GM10266 (cell line): ENCODE measurements at regions not wholly inside any gene's neighbourhood (a gene's known extent, or its start where the extent isn't known, plus 50 kb on each side); places are given as distances from the start of the nearest gene placed in this dataset.

Experiments used
- DNase-seq: peaks from one replicate; pipeline ENCODE4 v3.0.0; 2012; ENCODE audit errors: extremely low spot score
- TF ChIP-seq, protein P1 (sequence below): IDR thresholded peaks from 2 replicates; pipeline ENCODE4 v1.5.1; 2012; ENCODE audit warnings: mild to moderate bottlenecking, low read depth; ENCODE audit not compliant: control insufficient read depth, insufficient read depth; ENCODE audit errors: missing control alignments

DNA sequence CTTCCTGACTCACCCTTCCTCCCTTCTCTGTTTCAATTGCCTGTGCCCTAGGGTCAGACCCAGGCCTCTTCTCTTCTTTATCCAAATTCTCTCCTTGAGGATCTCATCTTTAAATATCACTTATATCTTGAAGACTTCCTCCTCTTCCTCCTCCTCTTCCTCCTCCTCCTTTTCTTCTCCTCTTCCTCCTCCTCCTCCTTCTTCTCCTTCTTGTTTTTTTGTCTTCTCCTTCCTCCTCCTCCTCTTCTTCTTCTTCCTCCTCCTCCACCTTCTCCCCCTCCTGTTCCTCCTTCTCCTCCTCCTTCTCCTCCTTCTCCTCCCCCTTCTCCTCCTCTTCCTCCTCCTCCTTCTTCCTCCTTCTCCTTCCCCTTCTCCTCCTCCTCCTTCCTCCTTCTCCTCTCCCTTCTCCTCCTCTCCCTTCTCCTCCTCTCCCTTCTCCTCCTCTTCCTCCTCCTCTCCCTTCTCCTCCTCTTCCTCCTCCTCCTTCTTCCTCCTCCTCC lies 127.6 kb upstream of the AKIRIN2 start:
- TF ChIP-seq, protein P1, sequence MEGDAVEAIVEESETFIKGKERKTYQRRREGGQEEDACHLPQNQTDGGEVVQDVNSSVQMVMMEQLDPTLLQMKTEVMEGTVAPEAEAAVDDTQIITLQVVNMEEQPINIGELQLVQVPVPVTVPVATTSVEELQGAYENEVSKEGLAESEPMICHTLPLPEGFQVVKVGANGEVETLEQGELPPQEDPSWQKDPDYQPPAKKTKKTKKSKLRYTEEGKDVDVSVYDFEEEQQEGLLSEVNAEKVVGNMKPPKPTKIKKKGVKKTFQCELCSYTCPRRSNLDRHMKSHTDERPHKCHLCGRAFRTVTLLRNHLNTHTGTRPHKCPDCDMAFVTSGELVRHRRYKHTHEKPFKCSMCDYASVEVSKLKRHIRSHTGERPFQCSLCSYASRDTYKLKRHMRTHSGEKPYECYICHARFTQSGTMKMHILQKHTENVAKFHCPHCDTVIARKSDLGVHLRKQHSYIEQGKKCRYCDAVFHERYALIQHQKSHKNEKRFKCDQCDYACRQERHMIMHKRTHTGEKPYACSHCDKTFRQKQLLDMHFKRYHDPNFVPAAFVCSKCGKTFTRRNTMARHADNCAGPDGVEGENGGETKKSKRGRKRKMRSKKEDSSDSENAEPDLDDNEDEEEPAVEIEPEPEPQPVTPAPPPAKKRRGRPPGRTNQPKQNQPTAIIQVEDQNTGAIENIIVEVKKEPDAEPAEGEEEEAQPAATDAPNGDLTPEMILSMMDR, result no peak
- DNase-seq, result no peak

DNA sequence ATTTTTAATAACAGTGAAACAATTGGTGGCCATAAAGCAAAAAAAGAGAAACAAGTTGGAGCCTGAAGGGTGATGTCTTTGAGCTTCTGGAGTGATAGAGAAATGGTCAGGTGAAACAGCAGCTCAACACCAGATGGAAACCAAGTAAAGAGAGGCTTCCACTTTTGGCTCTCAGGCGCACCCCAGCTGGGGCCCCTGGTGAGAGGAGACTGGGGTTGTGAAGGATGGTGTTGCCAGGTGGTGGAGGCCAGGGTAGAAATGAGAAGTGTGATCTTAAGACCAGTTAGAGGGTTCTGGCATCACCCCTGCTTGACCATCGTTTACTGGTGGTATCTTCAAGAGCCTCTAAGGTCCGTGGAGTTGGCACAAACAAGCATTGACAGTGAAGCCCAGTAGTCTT lies 126.0 kb upstream of the AKIRIN2 start:
- no peak for DNase-seq
- TF ChIP-seq, protein P1, result no peak

GRCh38 chr6:87827346-87827745 lies 125.3 kb upstream of the AKIRIN2 start:
- DNase-seq, result no peak
- TF ChIP-seq, protein P1, result no peak

- DNase-seq, result no peak
- TF ChIP-seq, protein P1, result no peak
Measured at GRCh38 chr6:87826424-87826823, 124.4 kb upstream of the AKIRIN2 start.

DNA sequence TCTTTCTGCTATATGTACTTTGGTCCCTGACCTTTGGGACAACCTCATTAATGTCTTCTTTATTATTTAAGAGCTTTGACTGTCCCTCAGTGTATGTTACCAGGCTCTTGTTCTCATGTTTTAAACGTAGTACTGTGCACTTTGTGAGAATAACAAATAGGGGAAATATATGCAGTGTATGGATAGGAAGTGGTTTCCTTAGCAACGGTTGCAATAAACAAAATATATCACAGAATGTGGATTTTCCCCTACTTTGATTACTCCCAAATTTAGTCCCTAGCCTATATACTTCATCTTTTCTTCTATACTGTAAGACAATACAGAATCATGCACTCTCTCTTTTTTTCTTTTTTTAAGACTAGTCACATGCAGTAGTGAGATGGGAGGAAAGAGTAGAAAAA lies 123.8 kb upstream of the AKIRIN2 start:
- TF ChIP-seq, protein P1, result no peak
- peak; percentile 11 for DNase-seq

DNA sequence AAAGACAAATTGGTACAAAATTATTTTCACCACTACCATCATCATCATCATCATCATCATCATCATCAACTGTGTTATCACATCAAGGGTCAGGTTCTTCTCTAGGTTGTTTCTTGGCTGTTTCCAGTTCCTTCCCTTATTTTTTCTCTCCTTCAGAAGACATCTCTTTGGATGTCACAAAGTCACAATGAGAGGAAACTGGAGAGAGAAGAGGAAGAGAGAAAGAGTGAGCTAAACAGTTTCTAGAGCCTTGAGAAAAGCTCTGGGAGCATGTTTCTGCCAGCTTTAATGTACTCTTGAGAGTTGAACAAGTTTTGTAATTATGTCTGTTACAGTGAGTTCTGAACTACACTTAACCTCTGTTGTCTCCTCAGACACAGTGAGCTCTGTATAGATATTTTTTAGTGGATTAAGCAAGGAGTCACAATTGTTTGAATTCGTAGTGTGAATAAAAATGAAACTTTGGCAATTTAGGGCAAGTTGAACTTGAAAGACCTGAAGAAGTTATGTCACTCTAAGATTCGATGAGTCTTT lies 123.0 kb upstream of the AKIRIN2 start:
- TF ChIP-seq, protein P1, result no peak

GRCh38 chr6:87822011-87822410 lies 120.0 kb upstream of the AKIRIN2 start:
- no peak for DNase-seq

More for the DNA sequence above, 123.0 kb upstream of the AKIRIN2 start:
- no peak for DNase-seq

More at GRCh38 chr6:87822011-87822410, 120.0 kb upstream of the AKIRIN2 start:
- TF ChIP-seq, protein P1, result no peak
